HG02798 (cell line): ENCODE measurements at regions not wholly inside any gene's neighbourhood (a gene's known extent, or its start where the extent isn't known, plus 50 kb on each side); places are given as distances from the start of the nearest gene placed in this dataset.
"Not testable (repeated sequence)": the region's sequence is repeated elsewhere in the genome, so short reads cannot be mapped to it uniquely, and the experiment has no call there.

Experiments
- ATAC-seq: cut with Tn5 transposase; IDR thresholded peaks from one replicate; pipeline ENCODE4 v1.9.1; 2021; ENCODE audit warnings: mild to moderate bottlenecking; ENCODE audit not compliant: unreplicated experiment, poor library complexity

DNA sequence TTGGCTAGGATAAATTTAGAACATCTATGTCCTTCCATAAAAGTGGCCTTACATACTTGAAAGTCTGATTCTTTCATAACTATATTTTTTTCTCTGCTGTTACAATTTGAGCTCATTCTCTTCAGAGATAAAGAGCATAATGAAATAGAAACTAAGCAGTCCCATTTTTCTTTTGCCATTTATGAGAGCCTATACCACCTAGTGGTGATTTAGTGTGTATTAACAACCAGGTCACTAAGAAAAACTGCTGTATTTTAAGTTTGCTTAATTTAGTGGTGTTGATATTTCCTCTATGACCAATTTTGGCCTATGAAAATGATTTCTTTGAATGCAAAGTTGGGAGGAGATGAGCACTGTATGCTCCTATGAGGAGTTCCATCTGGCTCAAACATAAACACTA is 88.7 kb upstream of the ZWINT start:
- peak; percentile 51 for ATAC-seq

DNA sequence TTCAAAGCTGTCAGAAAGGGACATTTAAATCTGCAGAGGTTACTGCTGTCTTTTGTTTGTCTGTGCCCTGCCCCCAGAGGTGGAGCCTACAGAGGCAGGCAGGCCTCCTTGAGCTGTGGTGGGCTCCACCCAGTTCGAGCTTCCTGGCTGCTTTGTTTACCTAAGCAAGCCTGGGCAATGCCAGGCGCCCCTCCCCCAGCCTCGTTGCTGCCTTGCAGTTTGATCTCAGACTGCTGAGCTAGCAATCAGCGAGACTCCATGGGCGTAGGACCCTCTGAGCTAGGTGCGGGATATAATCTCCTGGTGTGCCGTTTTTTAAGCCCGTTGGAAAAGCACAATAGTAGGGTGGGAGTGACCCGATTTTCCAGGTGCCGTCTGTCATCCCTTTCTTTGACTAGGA is 86.6 kb upstream of the ZWINT start:
- ATAC-seq = not testable (repeated sequence)

DNA sequence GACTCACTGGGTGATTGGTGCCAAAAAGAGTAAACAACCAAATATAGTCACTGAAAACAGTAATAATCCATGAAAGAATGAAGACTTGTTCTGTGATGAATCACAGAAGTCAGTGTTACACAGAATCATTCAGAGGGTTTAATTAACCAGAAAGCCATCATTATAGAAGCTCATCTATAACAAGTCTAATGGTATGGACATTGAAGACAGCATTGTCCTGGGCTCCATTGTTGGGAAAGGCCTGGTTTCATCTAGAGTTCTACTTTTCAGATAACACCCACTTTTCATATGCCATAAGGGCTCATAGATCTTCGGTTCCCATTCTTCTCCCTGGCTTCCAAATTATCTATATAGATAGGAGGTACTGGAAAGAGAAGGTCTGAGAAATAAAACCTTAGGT is 80.3 kb upstream of the ZWINT start:
- ATAC-seq = not testable (repeated sequence)
